RWPE2 (cell line): ENCODE measurements at regions not wholly inside any gene's neighbourhood (a gene's known extent, or its start where the extent isn't known, plus 50 kb on each side); places are given as distances from the start of the nearest gene placed in this dataset.

Experiments
- ATAC-seq: fragments of 200-7000 bp; cut with Tn5 transposase; 3 replicates; pipeline ENCODE4 v1.9.1; 2021; ENCODE audit warnings: low read depth
- DNase-seq: peaks from one replicate; pipeline ENCODE4 v3.0.0-alpha.2; 2020; ENCODE audit warnings: low spot score
- H3K27ac ChIP-seq: fragments of 450-650 bp; 2 replicates; pipeline ENCODE4 v1.5.1; 2017; ENCODE audit warnings: mild to moderate bottlenecking; ENCODE audit not compliant: poor library complexity, severe bottlenecking
- H3K27me3 ChIP-seq: fragments of 250-450 bp; sonication (Bioruptor Pico); 2 replicates; pipeline ENCODE4 v1.5.1; 2021; ENCODE audit warnings: mild to moderate bottlenecking, moderate library complexity; ENCODE audit not compliant: insufficient read depth, poor library complexity, severe bottlenecking
- H3K36me3 ChIP-seq: fragments of 250-450 bp; sonication (Bioruptor Pico); 2 replicates; pipeline ENCODE4 v1.5.1; 2020; ENCODE audit warnings: low read depth, mild to moderate bottlenecking, moderate library complexity
- H3K4me1 ChIP-seq: fragments of 250-450 bp; sonication (Bioruptor Pico); 2 replicates; pipeline ENCODE4 v1.5.1; 2021; ENCODE audit warnings: mild to moderate bottlenecking, moderate library complexity; ENCODE audit not compliant: insufficient read depth, poor library complexity, severe bottlenecking
- H3K4me3 ChIP-seq: fragments of 250-450 bp; sonication (Bioruptor Pico); 2 replicates; pipeline ENCODE4 v1.5.1; 2021; ENCODE audit warnings: mild to moderate bottlenecking, moderate library complexity; ENCODE audit not compliant: severe bottlenecking
- H3K9me3 ChIP-seq: fragments of 250-450 bp; sonication (Bioruptor Pico); 2 replicates; pipeline ENCODE4 v1.5.1; 2021; ENCODE audit warnings: mild to moderate bottlenecking, moderate library complexity; ENCODE audit not compliant: severe bottlenecking
- CTCF ChIP-seq: fragments of 450-650 bp; IDR thresholded peaks from one replicate; pipeline ENCODE4 v1.5.1; 2017; ENCODE audit warnings: mild to moderate bottlenecking, moderate library complexity; ENCODE audit not compliant: poor library complexity, severe bottlenecking

- H3K4me3 ChIP-seq, result no peak overlapping the region
- no peak overlapping the region for H3K27ac ChIP-seq
- DNase-seq, result no peak
- no peaks in the 10 kb centered on the region for H3K36me3 ChIP-seq
- no peak for TF ChIP-seq CTCF
- no peaks in the 10 kb centered on the region for H3K4me1 ChIP-seq
- H3K9me3 ChIP-seq, result no peaks in the 10 kb centered on the region
- H3K27me3 ChIP-seq, result no peaks in the 10 kb centered on the region
- no peak for ATAC-seq
Measured at GRCh38 chr11:15419696-15420095, 305.0 kb downstream of the INSC start.

GRCh38 chr11:15430381-15430780 is 315.7 kb downstream of the INSC start:
- Histone ChIP-seq H3K4me3 (no peak overlapping the region), H3K9me3 (no peaks in the 10 kb centered on the region), H3K27ac (no peak overlapping the region), H3K27me3 (no peaks in the 10 kb centered on the region), H3K4me1 (no peaks in the 10 kb centered on the region), H3K36me3 (no peaks in the 10 kb centered on the region)
- ATAC-seq (no peak), DNase-seq (no peak)
- TF ChIP-seq CTCF, result no peak

GRCh38 chr11:15434529-15434928 is 319.8 kb downstream of the INSC start:
- ATAC-seq (no peak), DNase-seq (no peak)
- no peaks in the 10 kb centered on the region for H3K4me1 ChIP-seq
- no peaks in the 10 kb centered on the region for H3K27me3 ChIP-seq
- no peaks in the 10 kb centered on the region for H3K9me3 ChIP-seq
- no peak overlapping the region for H3K27ac ChIP-seq
- no peaks in the 10 kb centered on the region for H3K36me3 ChIP-seq
- no peak overlapping the region for H3K4me3 ChIP-seq
- no peak for TF ChIP-seq CTCF

GRCh38 chr11:15446315-15446714 is 331.6 kb downstream of the INSC start:
- H3K4me1 ChIP-seq, result no peaks in the 10 kb centered on the region
- no peaks in the 10 kb centered on the region for H3K27me3 ChIP-seq
- H3K9me3 ChIP-seq, result no peaks in the 10 kb centered on the region
- H3K36me3 ChIP-seq, result no peaks in the 10 kb centered on the region
- DNase-seq (no peak), ATAC-seq (no peak)
- H3K4me3 ChIP-seq, result no peak overlapping the region
- no peak overlapping the region for H3K27ac ChIP-seq
- TF ChIP-seq CTCF, result no peak

- Histone ChIP-seq H3K9me3 (no peaks in the 10 kb centered on the region), H3K27ac (no peak overlapping the region), H3K27me3 (no peaks in the 10 kb centered on the region), H3K36me3 (no peaks in the 10 kb centered on the region), H3K4me1 (no peaks in the 10 kb centered on the region), H3K4me3 (no peak overlapping the region)
- no peak for TF ChIP-seq CTCF
- ATAC-seq (no peak), DNase-seq (no peak)
Measured at GRCh38 chr11:15446929-15447328, 332.2 kb downstream of the INSC start.
